Progenitor cell of endocrine pancreas (in vitro differentiated cells): ENCODE measurements at regions not wholly inside any gene's neighbourhood (a gene's known extent, or its start where the extent isn't known, plus 50 kb on each side); places are given as distances from the start of the nearest gene placed in this dataset.

Experiments used
- DNase-seq: peaks from one replicate; pipeline ENCODE4 v3.0.0; 2021; ENCODE audit warnings: low spot score; ENCODE audit not compliant: unreplicated experiment
- H3K27ac Mint-ChIP-seq: 2 replicates; pipeline ENCODE4 v1.8.0; 2021; ENCODE audit warnings: mild to moderate bottlenecking, moderate library complexity, mixed read lengths
- H3K27me3 Mint-ChIP-seq: 2 replicates; pipeline ENCODE4 v1.8.0; 2021; ENCODE audit warnings: mixed read lengths
- H3K36me3 Mint-ChIP-seq: 2 replicates; pipeline ENCODE4 v1.8.0; 2022; ENCODE audit warnings: mixed read lengths; ENCODE audit not compliant: insufficient read depth
- H3K4me1 Mint-ChIP-seq: 2 replicates; pipeline ENCODE4 v1.8.0; 2021; ENCODE audit warnings: low read depth, mixed read lengths
- H3K4me3 Mint-ChIP-seq: 2 replicates; pipeline ENCODE4 v1.8.0; 2021; ENCODE audit warnings: low read depth, mild to moderate bottlenecking, moderate library complexity, mixed read lengths
- H3K9me3 Mint-ChIP-seq: 2 replicates; pipeline ENCODE4 v1.8.0; 2021; ENCODE audit warnings: low read depth, mixed read lengths
- TF ChIP-seq, protein P1 (sequence below): fragments of 200-600 bp; sonication (generic); IDR thresholded peaks from one replicate; pipeline ENCODE4 v1.5.0; 2021; ENCODE audit warnings: antibody characterized with exemption, mild to moderate bottlenecking; ENCODE audit not compliant: unreplicated experiment

DNA sequence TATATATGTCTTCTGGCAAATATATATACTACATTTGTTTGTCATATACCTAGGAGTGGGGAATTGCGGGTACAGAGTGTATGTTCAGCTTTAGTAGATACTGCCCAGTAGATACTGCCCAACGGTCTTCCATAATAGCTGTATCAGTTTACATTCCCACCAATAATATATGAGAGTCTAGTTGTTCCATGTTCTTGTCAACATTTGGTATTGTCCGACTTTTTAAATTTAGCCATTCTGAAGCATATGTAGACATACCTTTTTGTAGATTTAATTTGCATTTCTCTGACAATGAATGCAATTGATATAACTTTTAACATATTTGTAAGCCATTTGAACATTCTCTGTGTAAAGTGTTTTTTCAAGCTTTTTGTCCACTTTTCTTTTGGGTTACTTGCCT is 99.0 kb upstream of the HIVEP3 start:
- no peak overlapping the region for H3K27ac Mint-ChIP-seq
- H3K9me3 Mint-ChIP-seq: peaks cover 3% of the 10 kb centered on the region
- H3K4me3 Mint-ChIP-seq: no peak overlapping the region
- TF ChIP-seq, protein P1, sequence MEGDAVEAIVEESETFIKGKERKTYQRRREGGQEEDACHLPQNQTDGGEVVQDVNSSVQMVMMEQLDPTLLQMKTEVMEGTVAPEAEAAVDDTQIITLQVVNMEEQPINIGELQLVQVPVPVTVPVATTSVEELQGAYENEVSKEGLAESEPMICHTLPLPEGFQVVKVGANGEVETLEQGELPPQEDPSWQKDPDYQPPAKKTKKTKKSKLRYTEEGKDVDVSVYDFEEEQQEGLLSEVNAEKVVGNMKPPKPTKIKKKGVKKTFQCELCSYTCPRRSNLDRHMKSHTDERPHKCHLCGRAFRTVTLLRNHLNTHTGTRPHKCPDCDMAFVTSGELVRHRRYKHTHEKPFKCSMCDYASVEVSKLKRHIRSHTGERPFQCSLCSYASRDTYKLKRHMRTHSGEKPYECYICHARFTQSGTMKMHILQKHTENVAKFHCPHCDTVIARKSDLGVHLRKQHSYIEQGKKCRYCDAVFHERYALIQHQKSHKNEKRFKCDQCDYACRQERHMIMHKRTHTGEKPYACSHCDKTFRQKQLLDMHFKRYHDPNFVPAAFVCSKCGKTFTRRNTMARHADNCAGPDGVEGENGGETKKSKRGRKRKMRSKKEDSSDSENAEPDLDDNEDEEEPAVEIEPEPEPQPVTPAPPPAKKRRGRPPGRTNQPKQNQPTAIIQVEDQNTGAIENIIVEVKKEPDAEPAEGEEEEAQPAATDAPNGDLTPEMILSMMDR: no peak
- H3K27me3 Mint-ChIP-seq: peaks cover 27% of the 10 kb centered on the region
- H3K4me1 Mint-ChIP-seq: no peaks in the 10 kb centered on the region
- DNase-seq: no peak
- H3K36me3 Mint-ChIP-seq: no peaks in the 10 kb centered on the region

DNA sequence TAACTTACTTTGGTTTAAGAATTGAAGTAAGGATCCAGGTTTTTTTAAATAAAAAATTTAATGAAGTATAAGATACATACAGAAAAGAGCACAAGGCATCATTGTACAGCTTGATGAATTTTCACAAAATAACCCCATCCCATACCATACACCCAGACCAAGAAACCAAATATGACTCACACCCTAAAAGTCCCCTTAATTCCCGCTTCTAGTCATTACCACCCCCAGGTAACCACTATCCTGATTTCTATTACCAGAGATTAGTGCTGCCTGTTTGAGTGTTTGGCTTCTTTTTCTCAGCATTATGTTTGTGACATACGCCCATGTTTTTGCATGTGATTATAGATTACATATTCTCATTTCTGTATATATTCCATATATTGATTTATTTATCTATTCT is 98.5 kb upstream of the HIVEP3 start:
- H3K9me3 Mint-ChIP-seq: peaks cover 3% of the 10 kb centered on the region
- H3K4me1 Mint-ChIP-seq: no peaks in the 10 kb centered on the region
- H3K4me3 Mint-ChIP-seq: no peak overlapping the region
- peaks cover 23% of the 10 kb centered on the region for H3K27me3 Mint-ChIP-seq
- TF ChIP-seq, protein P1: no peak
- no peak overlapping the region for H3K27ac Mint-ChIP-seq
- DNase-seq: no peak
- no peaks in the 10 kb centered on the region for H3K36me3 Mint-ChIP-seq

- peaks cover 3% of the 10 kb centered on the region for H3K9me3 Mint-ChIP-seq
- H3K27ac Mint-ChIP-seq: no peak overlapping the region
- H3K27me3 Mint-ChIP-seq: peaks cover 24% of the 10 kb centered on the region
- H3K4me1 Mint-ChIP-seq: no peaks in the 10 kb centered on the region
- H3K36me3 Mint-ChIP-seq: no peaks in the 10 kb centered on the region
- no peak for DNase-seq
- TF ChIP-seq, protein P1: no peak
- no peak overlapping the region for H3K4me3 Mint-ChIP-seq
Measured at GRCh38 chr1:42014823-42015222, 96.1 kb upstream of the HIVEP3 start.

DNA sequence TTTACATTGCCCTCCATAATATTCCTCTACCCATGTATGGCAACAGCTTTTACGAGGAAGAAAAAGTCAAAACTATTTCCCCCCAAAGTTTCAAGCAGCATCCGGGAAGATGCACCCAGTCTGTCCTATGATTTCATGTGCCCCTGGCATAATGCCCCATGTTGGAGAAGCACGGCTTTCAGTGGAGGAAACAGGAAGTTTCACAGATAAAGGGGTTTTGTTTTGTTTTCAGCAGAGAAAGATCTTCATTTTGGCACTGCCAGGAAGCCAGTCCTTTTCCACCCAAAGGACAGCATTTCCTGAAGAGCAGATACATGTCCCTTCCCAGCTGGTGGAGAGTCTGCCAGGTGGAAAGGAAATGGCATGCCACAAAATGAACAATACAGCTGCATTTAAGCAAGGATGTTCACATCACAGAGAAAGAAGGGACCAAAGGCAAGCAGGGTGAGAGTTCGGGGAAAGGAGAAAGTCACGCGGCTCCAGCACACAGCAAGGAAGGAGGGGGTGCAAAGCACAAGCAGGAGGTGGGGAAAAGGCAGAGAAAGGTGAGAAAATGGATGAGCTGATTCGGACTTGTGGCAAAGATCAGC is 95.3 kb upstream of the HIVEP3 start:
- Mint-ChIP-seq H3K36me3 (no peaks in the 10 kb centered on the region), H3K27ac (no peak overlapping the region), H3K9me3 (peaks cover 3% of the 10 kb centered on the region), H3K4me3 (no peak overlapping the region), H3K27me3 (peaks cover 30% of the 10 kb centered on the region), H3K4me1 (no peaks in the 10 kb centered on the region)
- no peak for DNase-seq
- TF ChIP-seq, protein P1: no peak

DNA sequence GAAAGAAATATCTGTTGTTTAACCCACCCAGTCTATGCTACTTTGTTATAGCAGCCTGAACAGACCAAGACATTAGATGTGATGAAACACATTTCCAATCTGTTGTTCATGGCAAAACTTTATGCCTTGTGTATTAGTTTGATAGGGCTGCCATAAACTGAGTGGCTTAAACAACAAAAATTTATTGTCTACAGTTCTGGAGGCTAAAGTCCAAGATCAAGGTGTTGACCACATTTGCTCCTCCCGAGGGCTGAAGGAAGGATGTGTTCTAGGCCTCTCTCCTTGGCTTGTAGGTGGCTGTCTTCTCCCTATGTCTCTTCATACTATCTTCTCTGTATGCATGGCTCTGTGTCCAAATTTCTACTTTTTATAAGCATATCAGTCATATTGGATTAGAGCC is 94.1 kb upstream of the HIVEP3 start:
- TF ChIP-seq, protein P1: no peak
- Mint-ChIP-seq H3K9me3 (no peaks in the 10 kb centered on the region), H3K27me3 (peaks cover 40% of the 10 kb centered on the region)

More for the DNA sequence above, 94.1 kb upstream of the HIVEP3 start:
- Mint-ChIP-seq H3K4me1 (no peaks in the 10 kb centered on the region), H3K36me3 (no peaks in the 10 kb centered on the region), H3K4me3 (no peak overlapping the region), H3K27ac (no peak overlapping the region)
- no peak for DNase-seq
